Activated T-cell treated with anti-CD3 and anti-CD28 coated beads, Interleukin-2, amount 50 U/mL, for 72 hours (primary cell): ENCODE measurements at regions not wholly inside any gene's neighbourhood (a gene's known extent, or its start where the extent isn't known, plus 50 kb on each side); places are given as distances from the start of the nearest gene placed in this dataset.
"Not testable (repeated sequence)": the region's sequence is repeated elsewhere in the genome, so short reads cannot be mapped to it uniquely, and the experiment has no call there.

Source experiments
- ATAC-seq, 2 donors: fragments of 150-1000 bp; cut with Tn5 transposase; replicated peaks in 1 of 2; 2 replicates each; pipeline ENCODE4 v1.10.0; 2021; ENCODE audit warnings: moderate library complexity in 2 of 2, mild to moderate bottlenecking in 1 of 2
- DNase-seq, 2 donors: peaks; one replicate each; pipeline ENCODE4 v3.0.0; 2021 to 2022; ENCODE audit warnings: mixed read lengths in 1 of 2
- H3K27ac Mint-ChIP-seq: one replicate; pipeline ENCODE4 v1.8.0; 2022; ENCODE audit warnings: mild to moderate bottlenecking, moderate library complexity, mixed read lengths
- H3K27me3 Mint-ChIP-seq: one replicate; pipeline ENCODE4 v1.8.0; 2022; ENCODE audit warnings: low read depth, mixed read lengths
- H3K36me3 Mint-ChIP-seq, 2 donors: one replicate each; pipeline ENCODE4 v1.8.0; 2022; ENCODE audit warnings: mixed read lengths in 2 of 2, mild to moderate bottlenecking in 1 of 2; ENCODE audit not compliant: insufficient read depth in 2 of 2
- H3K4me1 Mint-ChIP-seq: one replicate; pipeline ENCODE4 v1.8.0; 2022; ENCODE audit warnings: low read depth, mixed read lengths
- H3K4me3 Mint-ChIP-seq, 2 donors: one replicate each; pipeline ENCODE4 v1.8.0; 2022; ENCODE audit warnings: mild to moderate bottlenecking in 2 of 2, mixed read lengths in 2 of 2, moderate library complexity in 2 of 2
- H3K9me3 Mint-ChIP-seq, 2 donors: one replicate each; pipeline ENCODE4 v1.8.0; 2022; ENCODE audit warnings: mixed read lengths in 2 of 2

GRCh38 chr3:115204475-115204874 lies 57.4 kb upstream of the ZBTB20 start:
- Mint-ChIP-seq H3K4me3 (no peak overlapping the region), H3K36me3 (no peaks in the 10 kb centered on the region), H3K27me3 (no peaks in the 10 kb centered on the region), H3K4me1 (no peaks in the 10 kb centered on the region), H3K27ac (no peak overlapping the region), H3K9me3 (no peaks in the 10 kb centered on the region)
- DNase-seq = no peak
- ATAC-seq = no peak

GRCh38 chr3:115208066-115208750 lies 61.1 kb upstream of the ZBTB20 start:
- no peak for DNase-seq
- no peak for ATAC-seq
- H3K9me3 Mint-ChIP-seq = no peaks in the 10 kb centered on the region
- no peak overlapping the region for H3K4me3 Mint-ChIP-seq
- H3K27me3 Mint-ChIP-seq = no peaks in the 10 kb centered on the region
- no peaks in the 10 kb centered on the region for H3K36me3 Mint-ChIP-seq
- no peaks in the 10 kb centered on the region for H3K4me1 Mint-ChIP-seq
- H3K27ac Mint-ChIP-seq = no peak overlapping the region

GRCh38 chr3:115211810-115212492 lies 64.9 kb upstream of the ZBTB20 start:
- Mint-ChIP-seq H3K27ac (no peak overlapping the region), H3K4me3 (no peak overlapping the region), H3K4me1 (no peaks in the 10 kb centered on the region), H3K9me3 (no peaks in the 10 kb centered on the region), H3K27me3 (no peaks in the 10 kb centered on the region), H3K36me3 (no peaks in the 10 kb centered on the region)
- no peak for DNase-seq
- ATAC-seq = no peak

- no peaks in the 10 kb centered on the region for H3K27me3 Mint-ChIP-seq
- DNase-seq = no peak
Measured at GRCh38 chr3:115212615-115213014, 65.5 kb upstream of the ZBTB20 start.

GRCh38 chr3:115213052-115213451 lies 66.0 kb upstream of the ZBTB20 start:
- not testable (repeated sequence) for H3K4me1 Mint-ChIP-seq, DNase-seq, H3K36me3 Mint-ChIP-seq, H3K4me3 Mint-ChIP-seq, H3K9me3 Mint-ChIP-seq, H3K27ac Mint-ChIP-seq, ATAC-seq, H3K27me3 Mint-ChIP-seq

More at GRCh38 chr3:115212615-115213014, 65.5 kb upstream of the ZBTB20 start:
- Mint-ChIP-seq H3K27ac (no peak overlapping the region), H3K4me3 (no peak overlapping the region), H3K4me1 (no peaks in the 10 kb centered on the region), H3K9me3 (no peaks in the 10 kb centered on the region), H3K36me3 (no peaks in the 10 kb centered on the region)
- ATAC-seq = no peak

GRCh38 chr3:115217292-115217677 lies 70.2 kb upstream of the ZBTB20 start:
- ATAC-seq (no peak), DNase-seq (no peak)
- Mint-ChIP-seq H3K4me1 (no peaks in the 10 kb centered on the region), H3K36me3 (no peaks in the 10 kb centered on the region), H3K27ac (no peak overlapping the region), H3K9me3 (no peaks in the 10 kb centered on the region), H3K27me3 (no peaks in the 10 kb centered on the region), H3K4me3 (no peak overlapping the region)

- H3K4me1 Mint-ChIP-seq = no peaks in the 10 kb centered on the region
Measured at GRCh38 chr3:115217678-115218451, 70.8 kb upstream of the ZBTB20 start.

GRCh38 chr3:115218859-115219258 lies 71.8 kb upstream of the ZBTB20 start:
- H3K27me3 Mint-ChIP-seq = no peaks in the 10 kb centered on the region
- H3K36me3 Mint-ChIP-seq = no peaks in the 10 kb centered on the region
- no peaks in the 10 kb centered on the region for H3K4me1 Mint-ChIP-seq
- ATAC-seq (no peak), DNase-seq (no peak)
- H3K4me3 Mint-ChIP-seq = no peak overlapping the region
- no peak overlapping the region for H3K27ac Mint-ChIP-seq
- H3K9me3 Mint-ChIP-seq = no peaks in the 10 kb centered on the region

More at GRCh38 chr3:115217678-115218451, 70.8 kb upstream of the ZBTB20 start:
- ATAC-seq = no peak
- Mint-ChIP-seq H3K4me3 (no peak overlapping the region), H3K9me3 (no peaks in the 10 kb centered on the region), H3K27me3 (no peaks in the 10 kb centered on the region), H3K36me3 (no peaks in the 10 kb centered on the region), H3K27ac (no peak overlapping the region)
- peak; percentile 22 to 32 for DNase-seq

- no peak overlapping the region for H3K27ac Mint-ChIP-seq
- ATAC-seq (no peak), DNase-seq (no peak)
- H3K36me3 Mint-ChIP-seq = no peaks in the 10 kb centered on the region
- H3K4me1 Mint-ChIP-seq = no peaks in the 10 kb centered on the region
- H3K27me3 Mint-ChIP-seq = no peaks in the 10 kb centered on the region
- H3K4me3 Mint-ChIP-seq = no peak overlapping the region
- H3K9me3 Mint-ChIP-seq = no peaks in the 10 kb centered on the region
Measured at GRCh38 chr3:115224687-115225086, 77.6 kb upstream of the ZBTB20 start.

GRCh38 chr3:115226844-115227445 lies 79.9 kb upstream of the ZBTB20 start:
- Mint-ChIP-seq H3K36me3 (no peaks in the 10 kb centered on the region), H3K27ac (no peak overlapping the region), H3K4me1 (no peaks in the 10 kb centered on the region), H3K4me3 (no peak overlapping the region), H3K27me3 (no peaks in the 10 kb centered on the region), H3K9me3 (no peaks in the 10 kb centered on the region)
- ATAC-seq (no peak), DNase-seq (no peak)

- Mint-ChIP-seq H3K9me3 (no peaks in the 10 kb centered on the region), H3K27ac (no peak overlapping the region), H3K36me3 (no peaks in the 10 kb centered on the region), H3K4me3 (no peak overlapping the region), H3K27me3 (no peaks in the 10 kb centered on the region), H3K4me1 (no peaks in the 10 kb centered on the region)
- ATAC-seq (no peak), DNase-seq (no peak)
Measured at GRCh38 chr3:115227461-115227860, 80.4 kb upstream of the ZBTB20 start.

GRCh38 chr3:115228266-115228665 lies 81.2 kb upstream of the ZBTB20 start:
- Mint-ChIP-seq H3K9me3 (no peaks in the 10 kb centered on the region), H3K27ac (no peak overlapping the region), H3K4me1 (no peaks in the 10 kb centered on the region)

GRCh38 chr3:115232167-115232566 lies 85.1 kb upstream of the ZBTB20 start:
- H3K9me3 Mint-ChIP-seq = no peaks in the 10 kb centered on the region
- ATAC-seq (no peak), DNase-seq (no peak)
- no peaks in the 10 kb centered on the region for H3K4me1 Mint-ChIP-seq
- H3K27me3 Mint-ChIP-seq = no peaks in the 10 kb centered on the region
- no peaks in the 10 kb centered on the region for H3K36me3 Mint-ChIP-seq
- H3K4me3 Mint-ChIP-seq = no peak overlapping the region
- H3K27ac Mint-ChIP-seq = no peak overlapping the region

More at GRCh38 chr3:115228266-115228665, 81.2 kb upstream of the ZBTB20 start:
- ATAC-seq (no peak), DNase-seq (no peak)
- Mint-ChIP-seq H3K27me3 (no peaks in the 10 kb centered on the region), H3K4me3 (no peak overlapping the region), H3K36me3 (no peaks in the 10 kb centered on the region)
